ENCODE measurements at regions not wholly inside any gene's neighbourhood (a gene's known extent, or its start where the extent isn't known, plus 50 kb on each side); places are given as distances from the start of the nearest gene placed in this dataset.
"Not testable (repeated sequence)": the region's sequence is repeated elsewhere in the genome, so short reads cannot be mapped to it uniquely, and the experiment has no call there.

DNA sequence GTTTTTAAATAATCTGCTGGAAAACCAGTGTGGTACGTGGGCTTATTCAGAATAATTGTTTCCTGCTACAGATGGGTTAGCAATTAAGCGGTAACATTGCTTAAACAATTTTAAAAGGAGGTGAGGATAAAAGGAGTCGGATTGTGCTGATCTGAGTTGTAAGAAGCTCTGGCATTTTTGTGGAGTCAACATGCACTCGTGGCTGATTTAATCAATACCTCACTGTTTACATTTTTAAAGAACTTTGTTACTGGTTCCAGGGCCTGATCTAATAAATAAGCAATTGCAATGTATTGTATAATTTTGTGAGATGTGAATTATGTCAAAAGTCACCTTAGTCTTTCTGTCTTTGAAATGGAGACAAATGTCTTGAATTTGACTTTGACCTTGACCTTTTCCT, 474.0 kb downstream of the SETD4 start:
- DNase-seq = no peak

DNA sequence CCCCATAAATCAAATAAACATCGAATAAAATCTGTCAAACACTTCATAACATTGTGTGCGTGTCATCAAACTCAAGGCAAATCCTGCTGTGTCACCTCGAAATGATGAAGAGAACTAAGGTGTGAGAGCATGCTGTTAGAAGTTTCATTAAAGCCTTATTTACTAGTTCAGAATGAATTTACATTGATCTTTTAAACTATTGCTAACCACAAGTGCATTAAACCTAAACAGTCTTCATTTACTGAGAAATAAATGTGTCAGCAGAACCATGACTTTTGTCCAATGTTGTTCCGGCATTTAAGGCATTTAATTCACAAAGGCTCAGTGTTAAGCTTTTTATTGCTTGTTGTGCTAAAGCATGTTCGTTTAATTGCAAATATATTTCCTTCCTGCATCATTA, 474.4 kb downstream of the SETD4 start:
- no peak for DNase-seq

DNA sequence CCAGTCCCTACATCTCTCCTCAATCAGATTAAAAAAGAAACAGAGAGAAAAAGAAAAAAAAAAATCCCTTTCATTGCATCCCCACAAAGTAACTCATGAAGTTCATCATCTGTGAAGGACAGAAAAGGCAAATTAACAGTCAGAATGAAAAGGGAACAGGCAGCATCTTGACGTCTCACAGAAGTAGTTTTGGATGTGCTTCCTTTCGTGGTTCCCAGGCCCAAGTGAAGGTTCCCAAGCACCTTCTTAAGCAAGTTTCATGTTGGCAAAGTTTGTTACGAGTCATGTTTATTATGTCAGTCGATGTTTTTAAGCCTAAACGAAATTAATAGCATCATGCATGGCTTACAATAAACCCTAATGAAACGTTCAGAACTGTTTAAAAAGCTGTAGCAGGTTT, 475.2 kb downstream of the SETD4 start:
- DNase-seq = no peak

DNA sequence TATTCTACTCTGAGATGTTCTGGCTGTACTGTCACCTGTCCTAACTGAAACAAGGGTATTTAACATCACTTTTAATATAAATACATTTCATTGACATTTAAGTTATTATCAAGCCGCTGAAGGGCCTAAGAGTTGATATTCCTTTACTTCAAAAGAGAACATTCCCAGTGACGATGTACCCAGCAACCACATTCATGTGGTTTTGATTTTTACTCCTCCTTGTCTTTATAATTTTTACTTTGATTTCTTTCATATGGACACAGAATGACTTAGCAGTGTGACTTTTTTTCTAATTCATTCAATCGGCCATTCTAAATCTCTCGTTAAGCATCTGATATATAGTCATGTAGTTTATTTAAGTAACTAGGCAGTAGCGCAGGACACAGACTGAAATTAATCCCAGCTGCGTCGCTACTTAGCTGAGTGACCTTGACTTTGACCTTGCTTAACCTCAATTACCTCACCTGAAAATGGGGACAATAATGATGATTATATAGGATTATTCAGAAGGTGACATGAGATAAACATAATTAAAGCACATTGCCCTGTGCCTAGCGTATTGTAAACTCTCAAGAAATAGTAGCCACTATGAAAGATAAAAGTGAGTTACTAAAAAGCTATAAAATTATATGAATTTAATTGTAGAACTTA, 476.6 kb downstream of the SETD4 start:
- DNase-seq = no peak

DNA sequence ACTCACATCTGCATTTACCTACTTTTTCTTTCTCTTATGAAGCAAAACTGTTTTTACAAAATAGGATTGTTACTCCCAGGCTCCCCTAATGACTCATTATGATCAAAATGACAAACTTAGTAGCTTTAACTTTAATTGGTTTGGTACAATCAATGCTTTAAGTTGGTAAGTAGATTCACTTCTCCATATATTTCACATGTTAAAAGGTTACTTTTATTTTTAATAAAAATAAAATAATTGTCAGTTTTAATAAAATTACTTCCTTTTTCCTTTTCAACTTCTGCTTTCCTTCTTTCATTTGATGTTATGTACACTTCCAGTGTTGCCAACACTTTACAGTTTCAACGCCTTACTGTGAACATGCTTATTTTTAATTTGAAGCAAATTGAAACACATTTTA, 477.6 kb downstream of the SETD4 start:
- no peak for DNase-seq

DNA sequence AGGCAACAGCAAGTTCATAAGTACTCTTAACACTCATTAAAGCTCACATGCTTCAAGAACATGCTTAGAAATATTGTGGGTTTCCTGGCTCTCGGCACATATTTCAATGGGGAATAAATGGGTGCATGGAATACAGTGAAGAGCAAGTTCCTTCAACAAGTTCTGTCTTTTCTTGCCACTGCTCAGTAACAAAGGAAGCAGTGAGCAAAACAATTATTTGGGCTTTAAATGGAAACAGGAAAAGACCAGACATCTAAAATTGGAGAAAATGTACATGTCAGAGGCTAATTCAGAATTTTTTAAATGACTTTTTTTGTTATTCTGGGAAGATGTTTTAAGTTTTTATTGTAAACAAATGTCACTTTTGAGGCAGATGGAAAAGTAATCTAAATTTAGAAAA, 478.7 kb downstream of the SETD4 start:
- DNase-seq = no peak

DNA sequence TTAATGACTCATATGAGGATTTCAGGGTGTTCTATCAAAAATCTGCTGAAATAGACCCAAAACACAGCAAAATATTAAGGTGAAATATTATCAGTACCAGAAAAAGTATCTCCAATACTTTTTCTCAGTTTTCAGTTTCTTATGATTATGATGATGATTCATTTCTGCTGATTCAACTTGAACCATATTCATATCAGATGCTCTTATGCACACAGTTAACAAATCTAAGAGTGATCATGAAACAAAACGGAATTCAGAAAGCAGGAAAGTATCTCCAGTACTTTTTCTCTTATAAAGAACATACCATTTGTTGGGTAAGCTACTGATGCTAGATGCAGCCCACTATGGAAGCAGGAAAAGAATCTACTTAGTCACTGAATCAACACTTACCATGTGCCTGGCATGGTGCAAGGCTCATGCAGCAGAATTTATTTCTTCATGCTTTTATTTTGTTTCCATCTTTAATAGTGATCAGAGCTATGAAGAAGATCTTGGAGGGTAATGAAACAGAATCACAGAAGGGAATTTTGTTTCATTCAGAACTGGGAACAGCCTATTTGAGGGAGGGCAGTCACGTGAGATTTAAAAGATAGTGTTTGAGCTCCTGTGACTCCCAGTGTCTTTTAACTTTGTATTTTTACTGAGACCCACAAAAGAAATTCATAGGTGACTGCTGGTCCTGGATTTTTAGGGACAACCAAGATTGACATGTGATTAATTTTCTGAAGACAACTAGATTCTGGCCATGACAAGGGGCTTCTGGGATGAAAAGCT, 480.6 kb downstream of the SETD4 start:
- DNase-seq = no peak

DNA sequence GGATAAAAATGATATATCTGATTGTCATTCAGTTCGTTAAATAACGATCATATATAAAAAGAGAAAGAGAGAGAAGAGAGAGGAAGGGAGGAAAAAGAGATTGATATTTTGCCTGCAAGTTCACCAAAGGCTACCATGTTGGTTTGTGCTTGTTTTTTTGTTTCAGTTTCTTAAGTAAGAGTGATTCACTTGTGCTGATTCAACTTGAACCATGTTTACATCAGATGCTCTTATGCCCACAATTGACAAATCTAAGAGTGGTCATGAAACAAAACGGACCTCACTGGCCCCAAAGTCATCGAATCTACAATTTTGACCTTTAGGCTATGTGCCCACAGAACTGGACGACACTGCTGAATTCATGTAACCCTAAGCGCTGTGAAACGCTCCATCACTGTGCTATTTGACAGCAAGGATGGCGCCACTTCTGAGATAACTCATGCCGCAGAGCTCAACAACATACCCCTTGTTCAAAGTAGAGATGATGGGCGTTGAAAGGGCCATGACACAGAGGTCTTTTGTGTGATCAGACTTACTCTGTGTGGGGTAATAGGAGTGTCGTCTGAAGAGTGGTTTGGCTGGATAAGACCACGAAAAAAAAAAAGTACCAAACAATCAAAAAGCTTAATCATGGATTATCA, 481.4 kb downstream of the SETD4 start:
- peak; percentile 40 for DNase-seq

DNA sequence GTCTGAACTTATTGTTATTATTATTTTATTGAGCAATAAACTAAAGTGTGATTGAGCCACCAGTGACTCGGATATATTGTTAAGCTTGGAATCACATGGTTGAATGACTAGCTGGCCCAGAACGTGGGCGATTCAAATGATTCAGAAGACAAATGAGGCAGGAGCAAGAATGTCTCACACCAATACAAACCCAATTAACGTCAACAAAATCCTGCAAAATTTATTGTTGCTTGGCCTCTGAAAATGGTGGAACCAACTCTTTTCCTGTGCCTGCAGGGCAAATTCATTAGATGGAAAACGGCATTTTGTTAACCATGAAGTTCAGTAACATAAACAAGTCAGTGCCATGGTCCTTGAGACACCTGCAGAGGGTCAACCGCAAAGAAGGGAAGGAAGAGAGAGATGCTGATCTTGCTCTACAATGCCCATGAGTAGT, 482.0 kb downstream of the SETD4 start:
- DNase-seq = peak; percentile 82

DNA sequence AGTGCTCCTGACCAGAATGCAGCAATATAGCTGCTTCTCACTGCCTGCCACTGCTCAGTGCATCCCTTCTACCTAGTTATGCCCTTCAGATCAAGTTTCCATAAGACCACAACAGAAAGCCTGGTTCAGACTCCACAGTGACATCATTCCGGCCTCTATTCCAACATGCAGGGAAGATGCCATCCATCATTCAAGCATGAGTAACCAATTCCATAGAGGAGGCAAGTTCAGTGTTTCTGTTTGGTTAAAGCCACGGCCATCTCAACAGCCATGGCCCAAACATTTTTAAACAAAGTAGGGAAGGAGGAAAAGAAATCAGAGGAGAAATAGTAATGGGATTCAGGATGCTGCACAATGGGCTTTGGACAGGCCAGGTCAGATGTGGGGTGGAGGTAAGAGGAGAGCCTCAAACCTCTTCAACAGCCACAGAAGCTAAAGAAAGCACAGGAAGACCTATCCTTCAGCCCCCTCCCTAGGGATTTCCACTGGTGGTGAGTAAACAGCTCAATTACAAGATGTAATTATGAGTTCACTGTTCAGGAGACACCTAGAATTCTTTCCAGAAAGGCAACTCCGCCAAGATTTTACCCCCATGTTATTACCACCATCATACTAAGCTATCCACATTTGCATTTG, 484.9 kb downstream of the SETD4 start:
- DNase-seq = peak; percentile 92

DNA sequence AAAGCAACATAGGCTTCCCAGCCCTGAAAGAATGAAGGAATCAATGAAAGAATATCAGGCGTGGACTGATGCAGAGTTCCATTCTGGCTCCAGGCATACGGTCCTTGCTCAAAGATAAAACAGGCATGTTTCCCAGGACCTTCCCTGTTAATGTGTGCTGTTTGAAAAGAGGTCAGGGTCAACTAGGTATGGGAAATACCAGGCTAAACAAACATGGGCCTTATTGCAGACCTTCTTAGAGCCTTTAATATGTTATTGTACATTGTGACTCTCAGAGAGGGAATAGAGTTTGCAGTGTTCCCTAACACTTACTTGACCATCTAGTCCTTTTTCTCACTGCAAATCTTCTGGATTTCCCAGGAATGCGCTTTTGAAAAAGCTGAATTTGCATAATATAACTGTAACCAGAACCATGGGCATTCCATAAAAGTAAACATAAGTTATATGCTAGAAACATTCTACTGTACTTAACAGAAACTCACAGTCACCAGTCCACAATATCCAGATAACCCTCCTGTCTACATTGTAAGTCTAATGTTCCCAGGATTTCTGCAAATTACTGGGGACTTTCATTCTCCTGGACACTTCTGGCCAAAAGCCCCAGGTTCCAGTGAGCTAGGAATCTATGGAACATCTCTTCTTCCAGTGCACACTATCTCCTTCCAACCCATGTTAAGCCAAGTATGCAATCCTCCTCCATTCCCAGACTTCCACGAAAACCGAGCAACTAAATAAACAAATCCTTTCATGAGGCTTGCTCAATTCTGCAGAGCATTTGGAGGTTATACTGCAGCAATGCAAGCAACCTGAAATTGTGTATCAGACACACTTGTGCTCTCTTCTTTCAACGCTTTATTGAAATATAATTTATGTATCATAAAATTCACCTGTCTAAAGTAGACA, 486.6 kb downstream of the SETD4 start:
- DNase-seq = no peak

DNA sequence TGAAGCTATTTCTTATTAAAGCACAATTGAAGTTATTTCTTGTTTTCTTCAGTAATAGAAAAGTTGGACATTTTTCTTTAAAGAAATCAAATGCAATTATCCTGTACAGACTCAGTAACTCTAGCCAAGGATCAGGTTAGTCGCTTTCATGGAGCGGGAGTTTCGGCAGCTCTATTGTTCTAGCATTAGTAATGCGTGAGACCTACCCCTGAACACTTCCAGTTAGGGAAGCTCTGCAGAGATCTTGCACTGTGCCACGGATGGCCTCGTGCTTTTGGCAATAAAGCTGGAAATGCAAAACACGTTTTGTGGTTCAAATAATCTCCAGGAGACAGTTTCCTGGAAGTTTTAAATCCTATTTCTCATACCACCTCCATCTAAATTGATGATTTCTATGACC, 488.4 kb downstream of the SETD4 start:
- no peak for DNase-seq

DNA sequence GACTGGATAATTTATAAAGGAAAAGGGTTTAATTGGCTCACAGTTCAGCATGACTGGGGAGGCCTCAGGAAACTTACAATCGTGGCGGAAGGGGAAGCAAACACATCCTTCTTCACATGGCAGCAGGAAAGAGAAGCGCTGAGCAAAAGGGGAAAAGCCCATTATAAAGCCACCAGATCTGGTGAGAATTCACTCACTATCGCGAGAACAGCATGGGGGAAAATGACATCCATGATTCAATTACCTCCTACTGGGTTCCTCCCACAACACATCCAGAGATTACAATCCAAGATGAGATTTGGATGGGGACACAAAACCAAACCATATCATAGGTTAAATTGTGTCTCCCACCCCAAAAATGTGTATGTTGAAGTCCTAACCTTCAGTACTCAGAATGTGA, 491.7 kb downstream of the SETD4 start:
- no peak for DNase-seq

DNA sequence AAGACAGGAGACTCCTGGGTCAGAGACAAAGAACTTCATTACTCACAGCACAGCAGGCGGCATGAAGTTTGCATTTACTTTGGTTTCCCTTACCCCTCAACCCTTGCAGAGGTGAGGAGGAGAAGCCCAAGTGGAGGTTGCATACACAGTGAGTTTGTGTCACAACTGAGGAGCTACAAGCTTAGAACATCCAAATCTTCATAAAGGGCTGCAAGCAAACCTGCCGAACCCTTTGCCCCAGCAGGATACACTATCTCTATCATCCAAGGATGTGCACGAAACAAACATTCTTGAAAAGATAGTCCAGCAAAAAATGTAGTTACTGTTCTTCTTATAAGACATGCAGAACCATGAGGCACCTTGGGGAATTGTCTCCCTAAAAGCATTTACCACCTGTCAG, 493.5 kb downstream of the SETD4 start:
- no peak for DNase-seq

DNA sequence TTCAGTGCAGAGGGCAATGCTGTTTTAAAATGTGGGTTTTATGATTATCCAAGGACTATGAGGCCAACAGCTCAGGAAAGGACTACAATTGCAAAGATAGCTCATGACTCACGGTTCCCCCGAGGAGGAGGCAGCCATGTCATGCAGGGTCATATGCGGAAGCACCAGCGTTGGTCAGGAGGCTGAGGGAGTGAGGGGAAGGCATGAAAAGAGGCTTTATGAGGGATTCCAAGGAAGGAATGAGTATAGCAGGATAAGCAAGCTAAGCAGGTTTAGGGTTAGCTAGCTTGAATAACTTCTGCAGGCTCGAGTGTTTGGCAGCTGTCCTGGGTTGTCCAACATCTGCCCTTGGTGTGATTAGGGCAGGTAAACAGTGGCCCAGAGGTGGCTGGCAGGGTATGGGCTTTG, 495.1 kb downstream of the SETD4 start:
- peak; percentile 90 for DNase-seq

DNA sequence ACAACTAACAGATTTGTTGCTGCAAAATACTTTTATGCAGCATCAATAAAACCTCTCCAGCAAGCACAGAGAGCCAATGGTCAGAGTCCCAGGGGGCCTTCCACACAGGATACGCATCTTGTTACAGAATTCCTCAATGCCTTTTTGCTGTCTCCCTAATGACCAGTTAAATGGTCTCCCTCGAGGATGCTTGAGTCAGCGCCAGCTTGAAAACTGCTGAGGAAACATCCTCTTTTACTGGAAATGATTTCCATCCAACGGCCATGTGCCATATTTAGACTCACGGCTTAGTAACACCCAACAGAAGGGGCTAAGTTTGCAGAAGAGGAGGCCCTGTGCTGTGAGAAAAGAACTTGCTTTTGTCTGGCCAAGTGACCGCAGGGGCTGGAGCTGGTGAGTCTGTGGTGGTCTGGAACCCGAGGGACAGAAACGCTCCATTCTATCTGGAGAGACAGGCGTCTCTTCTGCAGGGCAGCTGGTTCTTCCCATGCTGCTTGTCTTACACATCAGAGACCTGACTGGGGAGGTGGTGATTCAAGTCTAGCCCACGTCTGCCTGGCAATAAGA, 496.4 kb downstream of the SETD4 start:
- peak; percentile 100 for DNase-seq

DNA sequence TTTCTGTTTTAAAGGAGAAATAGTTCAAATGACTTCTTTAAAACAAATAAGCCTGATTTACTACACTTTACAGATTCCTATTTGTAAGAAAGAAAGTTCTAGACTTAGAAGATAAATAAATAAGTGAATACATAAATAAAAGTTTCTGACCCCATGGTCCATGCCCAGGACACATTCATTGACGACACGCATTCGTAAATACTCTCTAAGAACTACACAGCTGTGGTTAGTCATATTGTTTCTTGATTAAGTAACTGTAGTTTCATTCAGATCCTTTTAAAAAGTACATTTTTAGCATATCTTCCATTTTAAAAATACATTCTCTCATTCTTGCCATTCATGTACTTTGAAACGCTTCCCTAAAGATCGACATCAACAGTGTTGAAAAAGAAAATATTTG, 497.4 kb downstream of the SETD4 start:
- DNase-seq = no peak

DNA sequence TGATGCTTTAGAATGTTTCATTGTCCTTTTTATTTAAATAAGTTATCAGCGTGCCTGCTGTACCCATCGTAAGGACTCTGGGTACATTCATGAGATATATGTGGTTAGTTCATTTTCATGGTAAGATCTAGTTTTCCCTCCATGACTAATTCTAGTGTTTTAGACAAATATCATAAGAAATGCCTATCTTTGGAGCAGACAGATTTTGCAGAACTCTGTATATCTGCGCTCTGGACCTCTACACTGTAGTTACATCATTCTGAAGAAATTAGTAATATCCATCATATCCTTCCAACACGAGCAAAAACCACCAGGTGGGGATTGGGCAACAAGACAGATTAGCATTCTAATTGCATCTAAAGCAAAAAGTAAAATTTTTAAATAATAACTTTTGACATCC, 499.2 kb downstream of the SETD4 start:
- DNase-seq = peak; percentile 56

DNA sequence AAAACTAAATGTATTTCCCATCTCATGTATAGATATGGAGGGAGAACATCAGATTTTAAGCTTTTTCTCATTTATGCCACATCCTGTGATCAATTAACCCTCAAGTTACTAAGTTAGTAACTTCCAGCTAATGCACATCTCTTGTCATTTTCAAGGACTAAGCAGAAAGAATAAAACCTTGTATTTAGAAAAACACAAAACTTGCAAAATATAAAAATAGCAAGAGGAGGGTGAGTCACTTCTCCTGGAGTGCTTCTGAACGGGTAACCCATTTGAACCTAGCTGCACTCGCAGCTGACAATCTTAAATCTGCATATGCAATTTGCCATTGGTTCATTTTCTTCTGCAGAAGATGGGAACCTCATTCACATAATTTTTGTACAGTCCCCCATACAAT, 500.5 kb downstream of the SETD4 start:
- DNase-seq = peak; percentile 60

DNA sequence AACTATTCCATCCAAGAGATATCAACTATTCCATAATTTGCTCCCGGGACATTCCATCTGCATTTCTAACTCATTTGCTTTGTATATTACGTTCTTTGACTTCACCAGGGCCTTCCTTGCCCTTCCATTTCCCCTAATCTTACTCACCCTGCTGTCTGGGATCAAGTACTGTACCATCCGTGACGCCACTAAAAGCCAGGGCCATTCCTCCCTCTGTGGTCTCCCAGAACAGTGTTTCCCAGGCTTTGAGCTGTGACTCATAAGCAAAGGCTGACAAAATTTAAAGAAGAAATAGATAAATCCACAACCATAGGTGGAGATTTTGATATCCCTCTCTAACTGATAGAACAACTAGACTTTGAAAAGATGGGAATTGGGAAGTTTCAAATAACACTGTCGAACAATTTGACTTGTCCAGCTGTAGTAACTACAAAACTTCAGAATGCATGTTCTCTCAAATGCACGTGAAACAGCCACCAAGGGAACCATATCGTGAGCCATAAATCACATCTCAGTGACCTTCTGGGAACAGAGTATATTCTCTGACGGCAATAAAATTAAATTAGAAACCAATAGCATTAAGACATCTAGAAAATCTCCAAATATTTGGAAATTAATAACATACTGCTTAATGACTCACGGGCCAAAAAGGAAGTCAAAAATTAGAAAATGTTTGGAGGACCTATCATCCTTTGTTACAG, 501.0 kb downstream of the SETD4 start:
- DNase-seq = peak; percentile 97

DNA sequence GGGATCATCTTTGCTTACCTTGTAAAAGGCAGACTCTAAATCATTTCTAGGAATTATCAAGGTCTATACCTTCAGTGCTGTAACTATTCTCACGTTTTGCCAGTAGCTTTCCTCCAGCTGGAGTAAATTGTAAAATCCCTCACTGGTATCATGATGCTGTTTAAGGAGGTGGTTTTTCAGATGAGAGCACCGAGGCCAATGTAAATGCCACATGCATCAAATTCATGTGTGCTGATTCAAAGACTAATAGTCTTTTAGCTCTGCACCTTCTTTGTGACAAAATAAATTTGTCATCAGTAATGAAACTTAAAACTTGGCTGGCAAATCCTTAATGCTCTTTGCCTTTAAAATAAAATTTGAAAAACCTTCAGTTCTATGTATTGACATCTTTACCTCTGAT, 503.8 kb downstream of the SETD4 start:
- DNase-seq = no peak

DNA sequence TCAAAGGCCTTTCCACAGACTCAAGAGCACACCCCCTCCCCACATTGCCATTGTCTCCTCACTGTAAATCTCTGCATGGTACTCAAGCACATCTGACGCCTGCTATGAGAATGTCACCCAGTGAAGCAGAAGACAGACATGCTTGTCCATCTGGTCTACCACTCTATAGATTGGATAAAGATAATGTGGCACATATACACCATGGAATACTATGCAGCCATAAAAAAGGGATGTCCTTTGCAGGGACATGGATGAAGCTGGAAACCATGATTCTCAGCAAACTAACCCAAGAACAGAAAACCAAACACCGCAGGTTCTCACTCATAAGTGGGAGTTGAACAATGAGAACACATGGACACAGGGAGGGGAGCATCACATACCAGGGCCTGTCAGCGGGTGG, 503.4 kb upstream of the RUNX1 start:
- not testable (repeated sequence) for DNase-seq

Measured in fibroblast of upper back skin (primary cell).